Bronchial epithelial cell (primary cell): ENCODE measurements at regions not wholly inside any gene's neighbourhood (a gene's known extent, or its start where the extent isn't known, plus 50 kb on each side); places are given as distances from the start of the nearest gene placed in this dataset.

Experiments
- DNase-seq: peaks from one replicate; pipeline ENCODE4 v3.0.0-alpha.2; 2010; ENCODE audit warnings: low read depth
- FAIRE-seq: peaks from 2 replicates; lab custom pipeline; 2011; peaks lifted over from hg19 to GRCh38; lab: Jason Lieb, UNC
- H3K27me3 ChIP-seq: 2 replicates; pipeline ENCODE4 v1.5.1; 2011; ENCODE audit warnings: low read length; ENCODE audit not compliant: control insufficient read depth, insufficient read depth
- H3K36me3 ChIP-seq: 2 replicates; pipeline ENCODE4 v1.5.1; 2011; ENCODE audit warnings: low read length; ENCODE audit not compliant: control insufficient read depth, insufficient read depth
- H3K4me3 ChIP-seq: 2 replicates; pipeline ENCODE4 v1.5.1; 2011; ENCODE audit warnings: mild to moderate bottlenecking, low read depth, low read length, control low read depth
- TF ChIP-seq, protein P1 (sequence below): IDR thresholded peaks from 2 replicates; pipeline ENCODE4 v1.5.1; 2011; ENCODE audit warnings: mild to moderate bottlenecking, moderate library complexity, low read length, control low read depth, inconsistent platforms; ENCODE audit not compliant: insufficient read depth, severe bottlenecking

DNA sequence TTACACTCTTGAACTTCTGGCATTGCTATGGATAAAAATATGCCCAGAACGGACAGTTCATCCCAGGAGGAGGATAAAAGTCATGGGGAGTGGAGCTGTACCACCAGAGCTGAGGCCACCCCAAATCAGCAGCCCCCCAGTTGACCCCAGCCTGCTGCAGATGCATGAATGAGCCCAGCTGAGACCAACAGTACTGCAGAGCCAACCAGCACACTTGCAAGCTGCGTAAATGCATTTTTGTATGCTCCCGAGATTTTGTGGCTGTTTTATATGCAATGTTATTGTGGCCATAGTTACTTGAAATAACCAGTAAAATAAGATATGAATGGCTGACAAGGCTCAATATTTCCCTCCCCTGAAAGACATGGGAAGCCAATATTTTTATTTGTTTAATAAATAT is 264.6 kb downstream of the DUSP10 start:
- TF ChIP-seq, protein P1, sequence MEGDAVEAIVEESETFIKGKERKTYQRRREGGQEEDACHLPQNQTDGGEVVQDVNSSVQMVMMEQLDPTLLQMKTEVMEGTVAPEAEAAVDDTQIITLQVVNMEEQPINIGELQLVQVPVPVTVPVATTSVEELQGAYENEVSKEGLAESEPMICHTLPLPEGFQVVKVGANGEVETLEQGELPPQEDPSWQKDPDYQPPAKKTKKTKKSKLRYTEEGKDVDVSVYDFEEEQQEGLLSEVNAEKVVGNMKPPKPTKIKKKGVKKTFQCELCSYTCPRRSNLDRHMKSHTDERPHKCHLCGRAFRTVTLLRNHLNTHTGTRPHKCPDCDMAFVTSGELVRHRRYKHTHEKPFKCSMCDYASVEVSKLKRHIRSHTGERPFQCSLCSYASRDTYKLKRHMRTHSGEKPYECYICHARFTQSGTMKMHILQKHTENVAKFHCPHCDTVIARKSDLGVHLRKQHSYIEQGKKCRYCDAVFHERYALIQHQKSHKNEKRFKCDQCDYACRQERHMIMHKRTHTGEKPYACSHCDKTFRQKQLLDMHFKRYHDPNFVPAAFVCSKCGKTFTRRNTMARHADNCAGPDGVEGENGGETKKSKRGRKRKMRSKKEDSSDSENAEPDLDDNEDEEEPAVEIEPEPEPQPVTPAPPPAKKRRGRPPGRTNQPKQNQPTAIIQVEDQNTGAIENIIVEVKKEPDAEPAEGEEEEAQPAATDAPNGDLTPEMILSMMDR: no peak
- H3K4me3 ChIP-seq: no peak overlapping the region
- FAIRE-seq (no peak), DNase-seq (no peak)
- H3K27me3 ChIP-seq: no peaks in the 10 kb centered on the region
- no peaks in the 10 kb centered on the region for H3K36me3 ChIP-seq

DNA sequence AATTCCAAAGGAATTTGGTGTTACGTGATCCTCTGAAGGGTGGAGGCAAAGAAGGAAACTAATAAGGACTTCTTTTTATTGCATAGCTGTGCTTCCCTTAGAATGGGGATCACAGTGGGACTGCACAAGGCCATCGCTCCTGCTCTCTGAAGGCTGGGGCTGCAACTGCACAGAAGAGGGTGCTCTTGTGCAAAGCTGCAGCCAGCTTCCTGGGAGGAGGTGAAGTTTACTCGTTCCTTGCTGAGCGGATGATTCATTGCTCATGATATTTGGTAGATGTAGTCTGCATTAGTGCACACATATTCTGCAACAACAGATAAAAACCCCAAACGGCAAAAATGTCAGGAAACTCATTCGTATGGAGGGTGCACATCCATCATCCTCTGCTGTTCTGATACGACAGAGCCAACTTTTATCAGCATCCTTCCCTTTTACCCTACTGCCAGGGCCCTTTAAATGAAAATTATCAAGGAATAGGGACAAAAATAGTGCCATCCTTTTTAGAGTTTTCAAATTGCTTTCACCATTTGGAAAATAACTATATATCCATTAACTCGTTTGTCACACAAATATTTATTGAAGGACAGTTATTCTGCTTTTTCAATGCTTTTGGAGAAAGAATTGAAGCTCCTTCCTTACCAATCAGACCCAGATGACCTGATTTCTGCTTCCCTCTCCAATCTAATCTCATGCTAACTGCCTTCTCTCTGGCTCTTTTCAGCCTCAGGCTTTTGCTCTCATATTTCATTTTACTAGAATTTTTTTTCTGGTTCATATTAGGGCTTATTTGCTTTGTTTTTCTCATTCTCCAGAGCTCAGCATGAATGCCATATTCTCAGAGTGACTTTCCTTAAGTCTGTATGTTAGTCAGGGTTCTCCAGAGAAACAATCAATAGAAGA is 263.6 kb downstream of the DUSP10 start:
- TF ChIP-seq, protein P1: peak; percentile 91
- Histone ChIP-seq H3K36me3 (no peaks in the 10 kb centered on the region), H3K4me3 (no peak overlapping the region), H3K27me3 (no peaks in the 10 kb centered on the region)
- peak; percentile 86 for DNase-seq
- no peak for FAIRE-seq

DNA sequence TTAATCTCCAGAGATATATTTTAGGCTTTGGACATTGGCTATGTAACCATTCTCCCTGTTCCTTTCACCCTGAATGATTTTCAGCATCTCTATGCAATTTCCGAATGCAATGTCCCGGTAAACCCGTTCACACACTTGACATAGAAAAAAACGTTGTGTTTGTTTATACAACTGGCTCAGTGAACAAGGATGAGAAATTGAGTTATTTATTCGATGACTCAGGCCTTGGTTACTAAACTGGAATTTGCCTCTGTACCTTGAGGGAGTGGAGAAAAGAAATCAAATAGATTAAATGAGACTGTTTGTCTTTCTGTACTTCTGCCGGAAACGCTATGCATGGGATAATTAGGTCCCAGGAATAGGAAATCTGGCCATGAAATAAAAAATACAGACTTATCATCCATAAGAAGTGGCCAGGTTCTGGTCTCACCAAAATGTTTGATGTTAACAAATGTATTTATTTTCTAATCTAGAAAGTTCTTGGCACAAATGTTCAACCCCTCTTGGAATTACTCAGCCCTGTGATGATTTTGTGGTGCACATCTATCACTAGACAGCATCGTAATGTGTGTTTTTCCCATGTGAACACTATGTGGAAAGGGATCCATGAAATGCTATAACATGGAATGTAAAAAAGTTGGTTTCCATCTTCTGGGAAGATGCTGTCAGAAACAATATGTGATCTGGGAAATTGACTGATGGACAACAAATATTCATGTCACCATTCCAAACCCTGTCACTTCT is 253.9 kb downstream of the DUSP10 start:
- no peak for FAIRE-seq
- peak; percentile 92 for DNase-seq
- H3K4me3 ChIP-seq: no peak overlapping the region
- TF ChIP-seq, protein P1: no peak
- no peaks in the 10 kb centered on the region for H3K36me3 ChIP-seq
- no peaks in the 10 kb centered on the region for H3K27me3 ChIP-seq

DNA sequence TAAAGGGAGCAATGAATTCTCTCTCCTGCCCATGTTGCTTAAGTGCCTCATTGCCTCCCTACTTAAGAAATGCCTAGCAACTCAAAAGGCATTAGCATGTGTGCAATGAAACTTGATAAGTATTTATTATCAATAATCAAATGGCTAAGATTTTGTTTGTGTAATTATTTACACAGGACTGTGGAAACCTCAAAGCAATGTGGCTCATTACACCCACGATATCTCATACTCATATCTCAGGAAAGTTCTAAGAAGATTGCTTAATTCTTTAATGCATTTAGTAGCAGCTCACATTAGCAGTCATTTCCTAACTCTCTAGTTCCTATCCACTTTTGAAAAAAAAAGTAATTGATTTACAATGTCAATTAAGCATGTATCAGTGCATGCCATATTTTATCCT is 253.3 kb downstream of the DUSP10 start:
- H3K36me3 ChIP-seq: no peaks in the 10 kb centered on the region
- no peak overlapping the region for H3K4me3 ChIP-seq
- TF ChIP-seq, protein P1: no peak
- DNase-seq (peak; percentile 49), FAIRE-seq (no peak)
- no peaks in the 10 kb centered on the region for H3K27me3 ChIP-seq

DNA sequence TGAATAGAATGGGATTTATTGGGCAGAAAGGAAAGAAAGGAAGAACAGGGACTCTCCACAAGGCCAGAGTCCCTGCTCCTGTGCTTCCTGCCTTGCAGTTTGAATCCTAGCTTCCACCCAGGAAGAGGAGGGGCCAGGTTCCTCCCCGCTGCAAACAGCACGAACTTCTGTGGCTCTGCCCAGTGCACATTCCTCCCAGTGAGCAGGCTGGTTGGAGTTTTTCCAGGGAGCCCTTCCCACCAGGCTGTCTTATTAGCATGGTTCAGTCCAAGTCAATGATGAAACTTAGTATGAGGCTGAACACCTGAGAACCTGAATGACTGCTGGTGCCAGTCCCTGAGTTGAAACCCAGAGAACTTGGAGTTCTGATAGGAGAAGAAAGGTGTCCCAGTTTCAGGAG is 247.2 kb downstream of the DUSP10 start:
- no peaks in the 10 kb centered on the region for H3K27me3 ChIP-seq
- FAIRE-seq (no peak), DNase-seq (peak; percentile 82)
- H3K4me3 ChIP-seq: no peak overlapping the region
- no peaks in the 10 kb centered on the region for H3K36me3 ChIP-seq
- TF ChIP-seq, protein P1: no peak
